H1 (cell line): ENCODE measurements at regions not wholly inside any gene's neighbourhood (a gene's known extent, or its start where the extent isn't known, plus 50 kb on each side); places are given as distances from the start of the nearest gene placed in this dataset.

ENCODE experiments used
- CTCF ChIA-PET: fragments of 300-600 bp; sonication (Branson Sonifier 250); formaldehyde crosslinking; loops from one replicate; lab custom pipeline; 2021; ENCODE audit not compliant: partially characterized antibody; lab: Charles Lee
- POLR2A ChIA-PET: fragments of 300-600 bp; sonication (Branson Sonifier 250); formaldehyde crosslinking; loops from one replicate; lab custom pipeline; 2021; ENCODE audit warnings: inconsistent platforms; ENCODE audit not compliant: partially characterized antibody; lab: Charles Lee
- DNase-seq, 2 experiments: peaks; one replicate each; pipeline versions ENCODE4 v3.0.0 to v3.0.0-alpha.2; 2010 to 2022; ENCODE audit warnings: low spot score in 2 of 2, low read depth in 1 of 2, mixed read lengths in 1 of 2
- FAIRE-seq: peaks from 2 replicates; lab custom pipeline; 2011; peaks lifted over from hg19 to GRCh38; lab: Jason Lieb, UNC
- H2AFZ ChIP-seq: 2 replicates; pipeline ENCODE4 v1.8.1; 2012; ENCODE audit warnings: low read length, inconsistent platforms
- H2AK5ac ChIP-seq: 2 replicates; pipeline ENCODE4 v1.6.1; 2013; ENCODE audit warnings: low read depth, low read length
- H2BK120ac ChIP-seq: replicated peaks from 2 replicates; pipeline ENCODE3; 2013; ENCODE audit warnings: low read depth, low read length, inconsistent platforms
- H2BK12ac ChIP-seq: 2 replicates; pipeline ENCODE4 v1.6.1; 2013; ENCODE audit warnings: low read depth, low read length
- H2BK15ac ChIP-seq: 2 replicates; pipeline ENCODE4 v1.6.1; 2013; ENCODE audit warnings: low read length
- H2BK20ac ChIP-seq: 2 replicates; pipeline ENCODE4 v1.6.1; 2013; ENCODE audit warnings: low read length
- H2BK5ac ChIP-seq: 2 replicates; pipeline ENCODE4 v1.6.1; 2013; ENCODE audit warnings: low read depth, low read length
- H3K14ac ChIP-seq: 2 replicates; pipeline ENCODE4 v1.6.1; 2013; ENCODE audit warnings: inconsistent platforms; ENCODE audit not compliant: insufficient read length
- H3K18ac ChIP-seq: 2 replicates; pipeline ENCODE4 v1.6.1; 2013; ENCODE audit warnings: low read length; ENCODE audit errors: extremely low read depth
- H3K23ac ChIP-seq: 2 replicates; pipeline ENCODE4 v1.6.1; 2013; ENCODE audit warnings: inconsistent platforms; ENCODE audit not compliant: insufficient read length
- H3K23me2 ChIP-seq: 2 replicates; pipeline ENCODE4 v1.6.1; 2013; ENCODE audit warnings: low read depth, low read length
- H3K27ac ChIP-seq: 2 replicates; pipeline ENCODE4 v1.6.1; 2011; ENCODE audit warnings: low read depth, low read length, inconsistent platforms
- H3K27me3 ChIP-seq, 4 experiments: replicated peaks in 1 of 4; 1 replicate in 1 of 4; 2 replicates in 3 of 4; pipeline versions ENCODE4 v1.6.1 to v1.8.1; 2011 to 2013; ENCODE audit warnings: low read length in 3 of 4, mild to moderate bottlenecking in 3 of 4, inconsistent platforms in 2 of 4, mixed read lengths in 2 of 4, moderate library complexity in 1 of 4; ENCODE audit not compliant: control insufficient read depth in 3 of 4, insufficient read depth in 3 of 4; ENCODE audit errors: extremely low read depth in 1 of 4
- H3K36me3 ChIP-seq, 4 experiments: 2 replicates each; pipeline versions ENCODE4 v1.6.1 to v1.8.1; 2011 to 2013; ENCODE audit warnings: mild to moderate bottlenecking in 4 of 4, low read length in 3 of 4, moderate library complexity in 2 of 4, control low read depth in 1 of 4, inconsistent platforms in 1 of 4; ENCODE audit not compliant: insufficient read depth in 4 of 4, control insufficient read depth in 2 of 4
- H3K4ac ChIP-seq: replicated peaks from 2 replicates; pipeline ENCODE3; 2013; ENCODE audit warnings: low read length, low read depth, mixed read lengths, inconsistent platforms; ENCODE audit not compliant: insufficient read length
- H3K4me1 ChIP-seq, 4 experiments: replicated peaks in 1 of 4; 1 replicate in 1 of 4; 2 replicates in 3 of 4; pipeline versions ENCODE4 v1.6.1 to v1.8.1; 2011 to 2013; ENCODE audit warnings: low read length in 3 of 4, inconsistent platforms in 2 of 4, mixed read lengths in 1 of 4; ENCODE audit not compliant: insufficient read depth in 4 of 4, control insufficient read depth in 3 of 4
- H3K4me2 ChIP-seq, 2 experiments: 2 replicates each; pipeline versions ENCODE4 v1.6.1 to v1.8.1; 2011 to 2013; ENCODE audit warnings: low read depth in 2 of 2, low read length in 2 of 2, control low read depth in 1 of 2, inconsistent platforms in 1 of 2, mild to moderate bottlenecking in 1 of 2; ENCODE audit not compliant: insufficient read depth in 1 of 2
- H3K4me3 ChIP-seq, 4 experiments: fragments of 200-600, 300-600 bp in 1 of 4; sonication (generic), shearing (Covaris generic), sonication (Bioruptor Twin) in 1 of 4; 2 replicates each; pipeline versions ENCODE4 v1.5.1 to v1.8.1; 2011 to 2016; ENCODE audit warnings: low read length in 4 of 4, low read depth in 3 of 4, control low read depth in 2 of 4, inconsistent platforms in 2 of 4, mild to moderate bottlenecking in 2 of 4, mixed read lengths in 1 of 4, moderate library complexity in 1 of 4; ENCODE audit not compliant: insufficient read depth in 2 of 4; ENCODE audit errors: extremely low read depth in 1 of 4
- H3K56ac ChIP-seq: replicated peaks from 2 replicates; pipeline ENCODE3; 2013; ENCODE audit warnings: low read depth, mild to moderate bottlenecking, mixed read lengths, low read length, inconsistent platforms; ENCODE audit not compliant: insufficient read length
- H3K79me1 ChIP-seq: 2 replicates; pipeline ENCODE4 v1.6.1; 2013; ENCODE audit warnings: low read depth, low read length, control low read depth
- H3K79me2 ChIP-seq, 2 experiments: 2 replicates each; pipeline versions ENCODE4 v1.6.1 to v1.8.1; 2012 to 2013; ENCODE audit warnings: low read length in 2 of 2, mild to moderate bottlenecking in 2 of 2, inconsistent platforms in 1 of 2; ENCODE audit not compliant: insufficient read depth in 2 of 2, control insufficient read depth in 1 of 2
- H3K9ac ChIP-seq, 4 experiments: replicated peaks in 1 of 4; 1 replicate in 1 of 4; 2 replicates in 3 of 4; pipeline versions ENCODE4 v1.6.1 to v1.8.1; 2011 to 2013; ENCODE audit warnings: low read depth in 3 of 4, low read length in 3 of 4, control low read depth in 2 of 4, mild to moderate bottlenecking in 2 of 4, moderate library complexity in 2 of 4, inconsistent platforms in 1 of 4; ENCODE audit errors: extremely low read depth in 1 of 4
- H3K9me3 ChIP-seq, 2 experiments: 2 replicates each; pipeline versions ENCODE4 v1.6.1 to v1.8.1; 2012 to 2013; ENCODE audit warnings: mild to moderate bottlenecking in 2 of 2, moderate library complexity in 2 of 2, control low read depth in 1 of 2, inconsistent platforms in 1 of 2, low read depth in 1 of 2, low read length in 1 of 2, mixed read lengths in 1 of 2; ENCODE audit not compliant: insufficient read depth in 2 of 2
- H4K20me1 ChIP-seq, 2 experiments: replicated peaks in 1 of 2; 2 replicates each; pipeline versions ENCODE3 to v1.8.1; 2011 to 2013; ENCODE audit warnings: inconsistent platforms in 2 of 2, low read length in 2 of 2, mild to moderate bottlenecking in 1 of 2; ENCODE audit not compliant: insufficient read depth in 2 of 2, control insufficient read depth in 1 of 2
- H4K5ac ChIP-seq: 2 replicates; pipeline ENCODE4 v1.6.1; 2013; ENCODE audit warnings: low read length, low read depth, mixed read lengths, inconsistent platforms; ENCODE audit not compliant: insufficient read length
- H4K8ac ChIP-seq: 2 replicates; pipeline ENCODE4 v1.8.0; 2013; ENCODE audit warnings: mild to moderate bottlenecking, moderate library complexity, low read length, inconsistent platforms; ENCODE audit not compliant: insufficient read depth; ENCODE audit errors: extremely low read depth
- H4K91ac ChIP-seq: replicated peaks from 2 replicates; pipeline ENCODE3; 2013; ENCODE audit warnings: low read length, mixed read lengths, inconsistent platforms; ENCODE audit not compliant: insufficient read length
- ASH2L ChIP-seq: fragments of 200-600, 300-600 bp; sonication (generic); IDR thresholded peaks from one replicate; pipeline ENCODE4 v1.7.1; 2017; ENCODE audit warnings: low read length
- CHD1 ChIP-seq: IDR thresholded peaks from 2 replicates; pipeline ENCODE4 v1.6.1; 2012; ENCODE audit warnings: low read depth, low read length, improper control_type of control experiment
- EZH2 ChIP-seq: fragments of 200-600 bp; sonication (generic); IDR thresholded peaks from 2 replicates; pipeline ENCODE4 v1.7.1; 2012; ENCODE audit warnings: low read depth, mild to moderate bottlenecking, moderate library complexity, low read length, inconsistent platforms; ENCODE audit not compliant: severe bottlenecking
- KDM1A ChIP-seq: fragments of 200-600, 300-600 bp; sonication (generic); IDR thresholded peaks from 2 replicates; pipeline ENCODE4 v1.7.1; 2016; ENCODE audit warnings: mild to moderate bottlenecking, low read length, borderline replicate concordance
- MAFK ChIP-seq: IDR thresholded peaks from 2 replicates; pipeline ENCODE4 v1.6.1; 2012; ENCODE audit warnings: low read depth, mild to moderate bottlenecking, improper control_type of control experiment, low read length
- NRF1 ChIP-seq: IDR thresholded peaks from 2 replicates; pipeline ENCODE4 v1.6.1; 2011; ENCODE audit warnings: mild to moderate bottlenecking, low read depth, low read length, improper control_type of control experiment
- SP1 ChIP-seq: IDR thresholded peaks from 2 replicates; pipeline ENCODE4 v1.6.1; 2011; ENCODE audit warnings: low read depth, low read length
- WGBS, 2 experiments: shearing (Covaris generic) in 1 of 2; methylation state at CpG; one replicate each; pipeline versions ENCODE4 v1.1.6 to v1.1.7; 2013 to 2015; ENCODE audit warnings: low lambda C conversion rate in 2 of 2, mixed read lengths in 2 of 2, inconsistent platforms in 1 of 2, low coverage in 1 of 2, missing lambda C conversion rate in 1 of 2; ENCODE audit not compliant: insufficient replicate concordance in 2 of 2, insufficient coverage in 1 of 2, insufficient read length in 1 of 2; ENCODE audit errors: extremely low coverage in 1 of 2, missing lambda C conversion rate in 1 of 2; 5-methylcytosine and 5-hydroxymethylcytosine counted together

- H3K4me3 ChIP-seq = no peak overlapping the region
- H2BK15ac ChIP-seq = no peak overlapping the region
- no peak overlapping the region for H2BK120ac ChIP-seq
- no peaks in the 10 kb centered on the region for H3K27me3 ChIP-seq
- H3K23ac ChIP-seq = no peak overlapping the region
- H3K14ac ChIP-seq = no peak overlapping the region
- no peak overlapping the region for H3K27ac ChIP-seq
- H4K5ac ChIP-seq = no peak overlapping the region
- H3K4ac ChIP-seq = no peak overlapping the region
- FAIRE-seq = no peak
- no peak overlapping the region for H2AFZ ChIP-seq
- no peak overlapping the region for H3K18ac ChIP-seq
- no peaks in the 10 kb centered on the region for H4K20me1 ChIP-seq
- no peaks in the 10 kb centered on the region for H3K23me2 ChIP-seq
- CTCF ChIA-PET = interaction anchor here (0.7 to 1.4 kb wide), 2 partner anchors 9 to 41 kb away, joined by 3 read pairs; no protein-coding TSS in a partner anchor
- H3K4me2 ChIP-seq = no peak overlapping the region
- H3K9me3 ChIP-seq = no peaks in the 10 kb centered on the region
- POLR2A ChIA-PET = no interaction called here
- no peaks in the 10 kb centered on the region for H3K4me1 ChIP-seq
- H3K9ac ChIP-seq = no peak overlapping the region
- H3K36me3 ChIP-seq = no peaks in the 10 kb centered on the region
- TF ChIP-seq KDM1A (no peak), SP1 (no peak), MAFK (no peak), EZH2 (no peak), ASH2L (no peak), NRF1 (no peak), CHD1 (no peak)
- H2BK12ac ChIP-seq = no peak overlapping the region
- H2AK5ac ChIP-seq = no peak overlapping the region
- H2BK20ac ChIP-seq = no peak overlapping the region
- H3K79me2 ChIP-seq = no peaks in the 10 kb centered on the region
- H4K91ac ChIP-seq = no peak overlapping the region
- 93% methylated on average over 1 of the region's 1 CpG; no CpG with 5 or more reads in 1 of the 2 experiments for WGBS, 2 experiments
- no peak overlapping the region for H2BK5ac ChIP-seq
- H3K56ac ChIP-seq = no peak overlapping the region
- no peaks in the 10 kb centered on the region for H3K79me1 ChIP-seq
- no peak overlapping the region for H4K8ac ChIP-seq
- no peak for DNase-seq
Observed at GRCh38 chr4:123265443-123265842, 131.2 kb upstream of the SPRY1 start.
